ENCODE measurements at regions not wholly inside any gene's neighbourhood (a gene's known extent, or its start where the extent isn't known, plus 50 kb on each side); places are given as distances from the start of the nearest gene placed in this dataset.

DNA sequence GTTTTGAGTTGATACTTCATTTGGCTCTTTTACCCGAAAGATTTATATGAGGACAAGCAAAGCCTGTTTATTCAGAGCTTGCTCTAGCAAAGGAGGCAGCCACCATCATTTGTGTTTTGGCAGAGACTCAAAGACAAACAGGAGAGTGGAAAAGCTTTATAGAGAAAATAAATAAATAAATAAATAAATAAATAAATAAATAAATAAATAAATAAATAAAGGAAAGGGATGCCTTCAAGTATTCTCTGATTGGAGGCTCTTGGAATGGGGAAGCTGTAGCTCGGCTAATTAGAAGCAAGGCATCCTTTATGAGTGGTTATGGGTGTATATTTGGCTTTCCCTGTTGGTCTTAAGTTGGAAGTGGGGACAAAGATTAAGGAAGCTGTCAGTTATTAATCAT lies 229.8 kb downstream of the RASSF9 start:
- TF ChIP-seq, protein P1, sequence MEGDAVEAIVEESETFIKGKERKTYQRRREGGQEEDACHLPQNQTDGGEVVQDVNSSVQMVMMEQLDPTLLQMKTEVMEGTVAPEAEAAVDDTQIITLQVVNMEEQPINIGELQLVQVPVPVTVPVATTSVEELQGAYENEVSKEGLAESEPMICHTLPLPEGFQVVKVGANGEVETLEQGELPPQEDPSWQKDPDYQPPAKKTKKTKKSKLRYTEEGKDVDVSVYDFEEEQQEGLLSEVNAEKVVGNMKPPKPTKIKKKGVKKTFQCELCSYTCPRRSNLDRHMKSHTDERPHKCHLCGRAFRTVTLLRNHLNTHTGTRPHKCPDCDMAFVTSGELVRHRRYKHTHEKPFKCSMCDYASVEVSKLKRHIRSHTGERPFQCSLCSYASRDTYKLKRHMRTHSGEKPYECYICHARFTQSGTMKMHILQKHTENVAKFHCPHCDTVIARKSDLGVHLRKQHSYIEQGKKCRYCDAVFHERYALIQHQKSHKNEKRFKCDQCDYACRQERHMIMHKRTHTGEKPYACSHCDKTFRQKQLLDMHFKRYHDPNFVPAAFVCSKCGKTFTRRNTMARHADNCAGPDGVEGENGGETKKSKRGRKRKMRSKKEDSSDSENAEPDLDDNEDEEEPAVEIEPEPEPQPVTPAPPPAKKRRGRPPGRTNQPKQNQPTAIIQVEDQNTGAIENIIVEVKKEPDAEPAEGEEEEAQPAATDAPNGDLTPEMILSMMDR (conservative IDR thresholded peaks at IDR 0.05; ENCODE audit: low read length), result no peak
- TF ChIP-seq EZH2phosphoT487 (IDR thresholded peaks at IDR 0.05; ENCODE audit: borderline replicate concordance, low read depth, low read length), result no peak

All from OCI-LY7 (cell line).